ENCODE measurements at regions not wholly inside any gene's neighbourhood (a gene's known extent, or its start where the extent isn't known, plus 50 kb on each side); places are given as distances from the start of the nearest gene placed in this dataset.

DNA sequence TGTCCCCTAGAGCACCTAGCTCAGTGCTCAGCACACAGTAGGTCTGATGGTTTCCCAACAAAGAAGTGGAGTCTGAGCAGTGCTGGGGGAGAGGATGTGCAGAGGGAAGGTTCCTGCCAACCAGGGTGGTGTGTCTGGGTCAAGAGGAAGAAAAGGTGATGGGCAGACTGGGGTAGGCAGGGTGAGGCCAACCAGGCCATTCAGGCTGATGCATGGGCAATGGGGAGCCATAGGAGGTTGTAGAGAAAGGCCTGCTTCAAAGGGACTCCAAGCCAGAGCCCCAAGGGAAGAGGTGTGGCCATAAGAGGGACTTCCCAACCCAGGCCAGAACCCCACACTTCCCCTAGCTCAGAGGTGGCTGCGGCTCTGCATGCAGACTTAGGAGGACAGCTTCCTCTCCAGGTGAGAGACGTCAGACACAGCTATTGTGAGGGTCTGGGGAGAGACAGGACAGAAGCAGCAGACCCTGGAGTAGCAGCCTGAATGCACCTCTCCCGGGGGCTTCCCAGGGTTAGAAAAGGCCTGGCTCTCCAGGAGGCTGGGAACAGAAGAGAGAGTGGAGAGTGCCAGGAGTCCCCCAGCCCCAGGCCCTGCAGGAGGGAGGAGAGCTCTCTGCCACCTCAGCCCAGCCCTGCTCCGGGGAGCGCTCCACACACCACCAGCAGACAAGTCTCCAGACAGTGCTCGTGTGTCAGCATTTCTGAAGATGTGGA lies 87.4 kb upstream of the ZMIZ1 start:
- Histone ChIP-seq H3K27ac (no peak overlapping the region), H3K4me3 (ENCODE audit: low read depth, low read length) (no peak overlapping the region), H3K27me3 (replicated peaks) (no peaks in the 10 kb centered on the region), H3K36me3 (replicated peaks) (no peaks in the 10 kb centered on the region)
- in situ Hi-C loops (cut with HindIII; ENCODE audit: low pct_ligation_motif_present, low sequenced_read_pairs): no loop called here
- no peak for TF ChIP-seq CTCF (IDR thresholded peaks at IDR 0.05; ENCODE audit: low read depth, low read length, missing control alignments)
- no peak for DNase-seq

- DNase-seq: no peak
- Histone ChIP-seq H3K4me3 (ENCODE audit: low read depth, low read length) (no peak overlapping the region), H3K27me3 (replicated peaks) (no peaks in the 10 kb centered on the region), H3K36me3 (replicated peaks) (no peaks in the 10 kb centered on the region), H3K27ac (no peak overlapping the region)
- no peak for TF ChIP-seq CTCF (IDR thresholded peaks at IDR 0.05; ENCODE audit: low read depth, low read length, missing control alignments)
- in situ Hi-C loops (cut with HindIII; ENCODE audit: low pct_ligation_motif_present, low sequenced_read_pairs): no loop called here
These were observed 86.8 kb upstream of the ZMIZ1 start for GRCh38 chr10:78981970-78982281.

GRCh38 chr10:78982726-78983125 lies 86.0 kb upstream of the ZMIZ1 start:
- no peak for TF ChIP-seq CTCF (IDR thresholded peaks at IDR 0.05; ENCODE audit: low read depth, low read length, missing control alignments)
- Histone ChIP-seq H3K27ac (no peak overlapping the region), H3K4me3 (ENCODE audit: low read depth, low read length) (no peak overlapping the region), H3K27me3 (replicated peaks) (no peaks in the 10 kb centered on the region), H3K36me3 (replicated peaks) (no peaks in the 10 kb centered on the region)
- DNase-seq: no peak
- in situ Hi-C loops (cut with HindIII; ENCODE audit: low pct_ligation_motif_present, low sequenced_read_pairs): no loop called here

DNA sequence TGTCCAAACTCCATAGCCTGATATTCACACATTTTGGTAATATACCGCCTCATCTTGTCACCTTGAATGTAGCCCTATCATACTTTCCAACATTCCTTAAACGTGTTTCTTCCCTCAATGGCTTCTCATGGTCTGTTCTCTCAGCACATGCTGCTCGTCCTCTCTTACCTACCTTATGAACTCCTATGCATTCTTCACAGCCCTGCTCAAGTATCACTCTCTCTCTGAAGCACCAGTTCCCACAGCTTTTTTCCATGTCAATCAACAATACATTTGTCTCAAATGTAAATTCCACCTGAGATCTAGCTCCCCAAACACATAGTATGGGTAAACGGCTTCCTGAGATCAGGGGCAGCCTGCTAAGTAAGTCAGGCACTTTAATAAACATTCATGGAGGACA lies 85.2 kb upstream of the ZMIZ1 start:
- no peak for DNase-seq
- in situ Hi-C loops (cut with HindIII; ENCODE audit: low pct_ligation_motif_present, low sequenced_read_pairs): no loop called here
- H3K27me3 ChIP-seq (replicated peaks): no peaks in the 10 kb centered on the region
- H3K27ac ChIP-seq: no peak overlapping the region
- TF ChIP-seq CTCF (IDR thresholded peaks at IDR 0.05; ENCODE audit: low read depth, low read length, missing control alignments): no peak
- no peak overlapping the region for H3K4me3 ChIP-seq (ENCODE audit: low read depth, low read length)
- H3K36me3 ChIP-seq (replicated peaks): no peaks in the 10 kb centered on the region

- in situ Hi-C loops (cut with HindIII; ENCODE audit: low pct_ligation_motif_present, low sequenced_read_pairs): no loop called here
- no peaks in the 10 kb centered on the region for H3K27me3 ChIP-seq (replicated peaks)
- no peak overlapping the region for H3K4me3 ChIP-seq (ENCODE audit: low read depth, low read length)
- no peak for DNase-seq
- no peak for TF ChIP-seq CTCF (IDR thresholded peaks at IDR 0.05; ENCODE audit: low read depth, low read length, missing control alignments)
- H3K27ac ChIP-seq: no peak overlapping the region
- H3K36me3 ChIP-seq (replicated peaks): no peaks in the 10 kb centered on the region
These were observed 82.6 kb upstream of the ZMIZ1 start for GRCh38 chr10:78985973-78986818.

Data from brain microvascular endothelial cell (primary cell).